ENCODE measurements at regions not wholly inside any gene's neighbourhood (a gene's known extent, or its start where the extent isn't known, plus 50 kb on each side); places are given as distances from the start of the nearest gene placed in this dataset.
A peak's percentile ranks its signal among the peaks of the same experiment; 100 is the strongest.

DNA sequence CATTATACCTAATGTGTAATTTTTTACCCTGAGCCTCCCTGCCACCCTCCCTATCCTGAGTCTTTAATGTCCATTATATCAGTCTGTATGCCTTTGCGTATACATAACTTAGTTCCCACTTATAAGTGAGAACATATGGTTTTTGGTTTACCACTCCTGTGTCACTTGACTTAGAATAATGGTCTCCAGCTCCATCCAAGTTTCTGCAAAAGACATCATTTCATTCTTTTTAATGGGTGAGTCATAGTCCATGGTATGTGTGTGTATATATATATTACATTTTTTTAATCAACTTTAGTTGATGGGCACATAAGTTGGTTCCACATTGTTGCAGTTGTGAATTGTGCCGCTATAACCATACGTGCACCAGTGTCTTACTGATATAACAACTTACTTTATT, 477.1 kb upstream of the NEGR1 start:
- DNase-seq, result no peak

DNA sequence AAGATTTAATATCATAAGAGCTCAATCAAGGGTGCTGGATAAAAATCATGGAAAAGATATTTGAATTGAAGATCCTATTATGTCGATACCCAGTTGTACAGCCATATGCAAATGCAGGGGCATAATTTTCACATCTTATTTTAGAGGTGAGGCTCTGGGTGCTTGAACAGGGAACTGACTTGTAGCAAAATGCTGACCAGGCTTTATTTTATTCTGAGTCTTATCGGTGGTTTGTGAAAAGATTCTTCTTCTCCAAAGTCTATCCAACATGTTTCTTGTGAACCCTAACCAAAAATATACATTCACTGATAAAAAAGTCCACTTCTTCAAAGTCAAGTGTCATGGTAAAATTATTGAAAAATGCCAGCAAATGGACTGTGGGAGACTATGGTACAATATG, 475.5 kb upstream of the NEGR1 start:
- no peak for DNase-seq

DNA sequence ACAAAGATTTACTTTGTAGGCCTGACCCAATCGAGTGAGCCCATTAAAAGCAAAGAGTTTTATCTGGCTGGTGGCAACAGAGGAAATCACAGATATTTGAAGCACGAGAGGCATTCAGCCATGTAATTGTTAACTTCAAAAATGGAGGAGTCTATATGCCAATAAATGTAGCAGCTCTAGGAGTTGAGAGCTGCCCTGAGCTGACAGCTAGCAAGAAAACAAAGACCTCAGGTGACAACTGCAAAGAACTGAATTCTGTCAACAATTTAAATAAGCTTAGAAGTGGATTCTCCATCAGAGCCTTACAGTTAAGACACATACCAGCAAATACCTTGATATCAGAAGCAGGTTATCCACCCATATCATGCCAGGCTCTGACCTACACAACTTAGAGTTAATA, 463.1 kb upstream of the NEGR1 start:
- no peak for DNase-seq

DNA sequence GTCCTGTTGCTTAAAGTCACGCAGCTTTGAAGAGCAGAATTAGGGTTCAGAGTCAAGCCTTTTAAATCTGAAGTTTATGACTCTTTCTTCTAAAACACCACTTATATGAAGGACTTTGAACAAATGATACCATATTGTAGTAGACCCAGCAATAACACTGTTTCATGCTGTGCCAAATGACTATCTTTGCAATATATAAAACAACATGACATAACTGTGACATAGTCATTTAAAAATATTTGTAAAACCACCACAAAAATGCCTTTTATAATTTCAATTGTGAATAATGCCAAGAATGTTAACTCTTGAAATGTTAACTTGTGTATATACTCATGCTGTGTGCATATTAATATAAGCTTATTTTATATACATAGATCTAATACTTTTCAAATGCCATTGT, 452.1 kb upstream of the NEGR1 start:
- no peak for DNase-seq

DNA sequence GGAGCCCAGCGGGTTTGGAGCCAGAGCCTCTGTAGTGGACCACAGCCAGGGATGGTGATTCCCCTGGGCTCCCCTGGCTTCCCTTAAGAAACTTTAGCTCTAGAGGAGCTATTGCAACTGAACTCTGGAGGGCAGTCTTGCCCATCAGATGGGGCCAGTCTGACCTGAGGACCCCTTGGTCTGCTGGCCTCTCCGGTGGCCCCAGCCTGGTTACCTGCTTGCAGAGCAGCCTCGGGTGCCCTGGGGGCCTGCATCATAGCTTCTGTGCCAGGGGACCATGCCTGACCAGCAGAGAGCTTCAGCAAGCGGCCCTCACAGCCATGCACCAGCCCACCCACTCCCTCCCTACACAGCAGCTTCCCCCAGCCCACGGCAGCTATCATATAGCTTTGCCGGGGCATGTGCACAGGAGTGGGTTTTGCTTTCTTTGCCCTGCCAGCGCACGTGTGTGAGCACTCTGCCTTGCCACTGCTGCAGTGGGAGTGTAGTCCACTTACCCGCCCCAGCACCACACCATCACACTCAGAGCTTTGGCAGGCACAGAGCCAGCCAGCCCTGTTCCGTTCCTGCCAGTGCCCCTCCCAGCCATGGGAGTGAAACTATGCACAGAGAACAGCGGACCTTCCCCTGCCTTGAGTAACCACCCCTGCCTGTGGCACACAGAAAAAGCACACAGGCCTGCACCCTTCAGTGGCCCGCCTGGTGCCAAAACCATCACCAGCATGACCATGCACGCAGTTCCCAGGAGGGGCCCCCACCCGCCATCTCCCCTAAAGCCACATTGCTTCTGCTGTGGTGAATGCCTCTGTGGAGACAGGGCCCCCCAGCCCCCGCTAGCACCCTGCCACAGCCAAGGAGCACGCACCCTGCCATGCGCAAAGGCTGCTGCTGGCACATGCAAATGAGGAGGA, 442.9 kb upstream of the NEGR1 start:
- no peak for DNase-seq

DNA sequence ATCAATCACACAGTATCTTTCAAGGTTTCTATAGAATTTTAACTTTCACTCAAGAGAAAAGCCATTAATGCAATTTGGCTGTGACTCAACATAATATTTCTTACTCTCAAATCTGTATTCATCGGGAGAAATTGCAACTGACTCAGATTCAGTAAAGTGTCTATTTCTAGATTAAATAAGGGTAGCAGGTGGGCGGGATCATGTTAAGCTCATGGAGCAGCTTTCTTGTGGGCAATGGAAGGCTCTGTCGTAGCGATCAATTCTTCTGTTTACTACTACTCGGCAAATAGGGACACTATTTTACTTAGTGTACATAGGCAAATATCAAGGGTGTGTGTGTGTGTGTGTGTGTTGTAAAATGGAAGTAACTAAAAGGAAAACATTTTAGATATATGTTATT, 423.6 kb upstream of the NEGR1 start:
- no peak for DNase-seq

DNA sequence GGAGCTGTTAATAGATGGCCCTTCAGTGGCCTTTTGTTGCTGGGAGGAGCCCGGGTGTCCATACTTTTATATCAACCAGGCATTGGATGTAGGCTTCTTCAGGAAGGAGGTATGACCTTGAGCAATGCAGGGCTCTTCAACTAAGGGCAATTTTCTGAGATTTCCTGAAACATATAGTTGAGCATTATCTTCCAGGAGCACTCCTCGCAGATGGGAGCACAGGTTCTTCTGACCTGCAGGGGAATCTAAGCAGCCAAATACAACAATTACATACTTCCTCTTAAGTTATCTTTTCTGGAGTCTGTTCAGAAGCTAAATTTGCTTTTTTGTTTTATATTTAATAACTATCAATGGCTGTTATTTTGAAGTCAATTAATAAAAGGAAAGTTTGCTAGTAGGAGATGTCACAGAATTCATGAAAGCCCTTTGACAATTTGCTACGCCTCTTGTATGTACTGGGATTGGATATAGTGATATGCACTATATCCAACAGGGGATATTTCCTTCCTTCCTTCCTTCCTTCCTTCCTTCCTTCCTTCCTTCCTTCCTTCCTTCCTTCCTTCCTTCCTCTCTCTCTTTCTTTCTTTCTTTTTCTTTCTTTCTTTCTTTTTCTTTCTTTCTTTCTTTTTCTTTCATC, 422.6 kb upstream of the NEGR1 start:
- no peak for DNase-seq

DNA sequence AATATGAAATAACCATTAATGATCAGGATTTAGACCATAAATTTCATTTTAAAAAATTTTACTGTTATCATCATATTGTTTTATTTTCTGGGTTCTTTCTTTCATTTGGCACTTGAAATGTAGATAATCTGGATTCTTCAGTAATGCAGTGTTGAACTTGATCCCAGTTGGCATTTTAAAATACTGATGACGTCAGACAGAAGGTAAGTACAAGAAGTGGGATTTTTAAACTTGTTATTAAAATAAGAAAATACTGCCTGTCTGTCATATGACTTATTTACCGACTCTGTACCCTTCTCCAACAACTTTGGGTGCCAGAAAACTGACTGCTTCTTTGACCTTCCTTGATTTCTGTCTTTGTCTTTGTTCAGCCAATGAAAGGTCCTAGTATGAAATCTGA, 415.1 kb upstream of the NEGR1 start:
- DNase-seq, result no peak

DNA sequence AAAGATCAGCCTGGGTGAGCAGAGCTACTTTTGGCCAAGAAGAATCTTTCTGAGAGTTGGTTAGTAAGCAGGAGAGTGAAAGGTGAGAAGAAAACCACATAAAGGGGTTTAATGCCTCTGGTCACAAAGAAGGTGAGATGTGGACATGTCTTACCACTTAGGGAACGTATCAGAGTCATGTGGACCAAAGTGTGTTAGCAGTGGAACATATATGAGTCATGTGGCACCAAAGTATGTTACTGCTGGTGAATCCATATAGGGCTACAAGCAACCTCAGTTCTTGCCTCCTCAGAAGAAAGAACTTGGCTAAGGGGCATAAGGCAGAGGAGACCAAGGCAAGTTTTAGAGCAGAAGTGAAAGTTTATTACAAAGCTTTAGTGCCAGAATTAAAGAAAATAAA, 411.6 kb upstream of the NEGR1 start:
- DNase-seq, result no peak

DNA sequence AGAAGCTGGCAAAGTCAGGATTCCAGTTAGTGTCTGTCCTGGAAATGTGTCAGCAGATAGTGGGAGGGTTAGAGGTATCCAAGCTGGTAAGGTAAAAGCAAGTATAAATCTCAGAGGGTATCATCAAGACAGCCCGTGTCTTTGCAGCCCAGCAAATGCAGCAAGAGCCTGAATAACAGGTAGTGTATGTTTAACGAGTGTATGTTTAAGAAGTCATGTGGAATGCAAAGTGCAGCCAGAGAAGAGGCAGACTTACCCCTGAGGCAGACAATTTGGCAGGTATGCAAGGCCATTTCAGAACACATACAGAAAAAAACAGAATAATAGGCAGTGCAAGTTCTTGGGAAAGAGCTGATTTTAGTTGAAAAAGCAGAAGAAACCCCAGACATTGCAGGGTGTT, 411.0 kb upstream of the NEGR1 start:
- no peak for DNase-seq

DNA sequence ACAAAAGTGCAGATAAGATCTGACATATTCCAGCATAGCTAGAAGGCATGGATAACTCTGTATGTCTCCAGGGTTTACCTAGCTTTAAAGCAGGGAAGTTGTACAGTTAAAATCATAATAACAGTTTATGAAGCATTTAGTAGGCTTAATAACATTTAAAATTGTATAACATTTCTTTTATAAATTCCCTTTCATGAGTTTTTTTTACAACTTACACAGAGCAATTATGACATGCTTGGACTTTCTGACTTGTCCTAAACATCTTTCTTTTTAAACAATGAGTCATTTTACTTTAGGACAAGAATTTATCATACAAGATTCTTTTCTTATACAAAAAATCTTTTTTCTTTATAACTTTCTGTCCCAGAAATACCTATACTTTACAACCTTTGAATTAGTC, 408.5 kb upstream of the NEGR1 start:
- DNase-seq, result no peak

DNA sequence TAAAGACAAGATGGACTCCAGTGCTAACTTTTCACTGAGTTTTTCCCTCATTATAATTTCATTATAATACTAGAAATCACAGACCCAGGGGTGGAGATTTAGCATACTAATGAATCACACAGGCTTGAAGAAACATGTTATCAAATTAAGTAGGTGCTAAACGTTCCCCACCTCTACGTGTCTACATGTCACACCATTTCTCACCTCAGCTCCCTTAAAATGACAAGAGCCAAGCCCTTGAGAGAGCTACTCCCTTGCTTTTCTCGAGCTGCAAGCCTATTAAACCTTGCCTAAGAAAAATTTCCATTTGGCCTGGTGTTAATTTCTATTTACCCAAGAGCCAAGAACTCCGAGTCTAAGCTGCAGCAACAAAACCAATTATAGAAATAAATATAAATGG, 396.3 kb upstream of the NEGR1 start:
- DNase-seq, result peak; percentile 0

DNA sequence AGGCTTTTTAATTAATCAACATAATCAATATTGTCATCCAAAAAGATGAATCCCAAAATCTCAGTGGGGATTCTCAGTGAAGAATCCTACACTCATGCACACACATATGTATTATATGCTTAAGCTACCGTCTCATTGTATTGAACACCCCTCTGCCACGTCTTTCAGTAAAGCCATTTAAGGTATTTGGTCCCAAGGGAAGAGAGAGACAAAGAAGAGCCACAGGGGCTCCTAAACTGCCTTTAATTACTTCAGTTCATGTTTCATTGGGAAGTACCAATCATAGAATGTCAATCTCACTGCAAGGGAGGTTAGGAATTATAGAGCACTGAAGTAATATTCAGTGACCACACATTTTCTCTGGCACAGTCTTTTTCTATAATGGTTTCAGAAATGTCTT, 388.6 kb upstream of the NEGR1 start:
- DNase-seq, result no peak

DNA sequence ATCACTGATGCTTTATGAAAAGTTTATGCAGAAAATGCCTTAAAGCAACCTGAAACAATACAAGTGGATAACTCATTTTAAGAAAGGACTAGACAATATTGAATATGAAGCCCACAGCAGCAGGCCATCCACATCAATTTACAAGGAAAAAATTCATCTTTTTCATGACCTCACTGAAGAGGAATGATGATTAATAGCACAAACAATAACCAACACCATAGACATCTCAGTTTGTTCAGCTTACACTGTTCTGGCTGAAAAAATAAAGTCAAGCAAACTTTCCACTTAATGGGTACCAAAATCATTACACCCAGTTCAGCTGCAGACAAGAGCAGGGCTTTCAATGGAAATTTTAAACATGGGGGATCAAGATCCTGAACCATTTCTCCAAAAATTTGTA, 380.6 kb upstream of the NEGR1 start:
- no peak for DNase-seq

DNA sequence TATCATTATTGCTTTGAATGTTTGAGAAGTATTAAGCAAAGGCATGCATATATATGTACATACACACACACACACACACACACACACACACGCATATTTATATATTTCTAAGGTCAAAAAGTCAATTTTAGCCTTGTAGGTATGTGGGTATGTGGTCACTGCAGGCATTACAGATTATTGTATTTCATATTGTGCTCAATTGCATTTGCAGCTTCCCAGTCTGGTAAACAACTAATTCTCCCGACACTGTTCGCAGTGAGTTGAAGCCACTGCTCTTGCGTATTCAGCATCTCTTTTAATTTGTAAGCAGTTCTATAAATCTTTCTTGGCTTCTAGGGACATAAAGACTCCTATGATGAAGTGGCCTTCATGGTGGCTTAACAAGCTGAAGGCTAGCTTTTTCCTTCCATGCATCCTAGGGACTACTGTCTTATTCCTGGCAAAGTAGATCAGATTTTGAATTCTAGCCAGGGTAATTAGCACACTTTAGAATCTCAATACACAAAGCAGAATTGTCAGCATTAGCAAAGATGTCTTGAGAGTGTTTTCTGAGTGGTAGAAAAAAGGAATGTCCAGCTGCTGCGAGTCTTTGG, 368.6 kb upstream of the NEGR1 start:
- no peak for DNase-seq

DNA sequence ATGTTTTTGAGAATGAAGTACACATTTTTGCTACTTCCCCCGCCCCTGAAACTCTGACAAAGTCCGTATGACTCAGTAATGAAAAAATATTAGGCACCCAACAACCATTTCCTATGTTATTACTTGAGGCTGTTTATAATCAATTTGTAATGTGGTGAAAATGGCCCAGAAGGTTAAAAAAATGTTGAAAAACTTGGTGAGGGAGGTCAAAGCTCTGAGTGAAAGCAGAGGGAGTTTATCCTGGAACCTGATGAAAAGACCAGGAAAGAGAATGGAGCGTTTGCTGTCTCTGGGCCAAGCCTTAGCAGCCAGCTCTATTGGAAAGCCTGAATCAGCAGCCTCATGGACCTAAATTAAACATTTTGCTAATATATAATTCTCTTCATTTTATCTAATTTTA, 367.7 kb upstream of the NEGR1 start:
- no peak for DNase-seq

DNA sequence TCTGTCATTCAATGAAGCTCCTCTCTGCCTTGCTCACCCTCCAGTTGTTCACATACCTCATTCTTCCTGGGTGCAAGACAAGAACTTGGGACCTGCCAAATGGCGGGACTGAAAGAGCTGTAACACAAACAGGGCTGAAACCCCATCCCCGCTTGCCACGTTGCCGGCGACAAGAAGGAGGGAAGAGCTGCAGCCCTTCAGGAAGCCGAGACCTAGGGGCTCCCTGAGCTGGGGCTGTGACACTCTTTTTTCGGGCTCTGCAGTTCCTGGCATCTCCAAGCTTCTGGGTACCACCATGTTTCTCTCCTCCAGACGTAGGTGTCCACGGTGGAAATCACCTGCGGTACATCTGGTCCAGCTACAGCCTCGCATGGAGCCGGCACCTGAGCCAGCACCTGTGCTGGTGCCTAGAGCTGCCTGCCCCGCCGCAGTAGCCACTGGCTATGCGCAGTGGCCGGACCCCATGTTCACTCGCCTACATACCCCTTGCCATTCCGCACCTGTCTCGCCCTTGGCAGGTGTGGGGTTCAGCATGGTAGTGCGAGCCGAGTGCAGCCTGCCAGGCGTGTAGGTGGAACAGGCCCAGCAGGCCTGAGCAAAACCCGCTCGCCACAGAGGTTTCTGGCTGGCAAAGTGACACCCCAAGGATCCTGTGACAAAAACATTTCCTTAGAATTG, 367.0 kb upstream of the NEGR1 start:
- DNase-seq, result no peak

DNA sequence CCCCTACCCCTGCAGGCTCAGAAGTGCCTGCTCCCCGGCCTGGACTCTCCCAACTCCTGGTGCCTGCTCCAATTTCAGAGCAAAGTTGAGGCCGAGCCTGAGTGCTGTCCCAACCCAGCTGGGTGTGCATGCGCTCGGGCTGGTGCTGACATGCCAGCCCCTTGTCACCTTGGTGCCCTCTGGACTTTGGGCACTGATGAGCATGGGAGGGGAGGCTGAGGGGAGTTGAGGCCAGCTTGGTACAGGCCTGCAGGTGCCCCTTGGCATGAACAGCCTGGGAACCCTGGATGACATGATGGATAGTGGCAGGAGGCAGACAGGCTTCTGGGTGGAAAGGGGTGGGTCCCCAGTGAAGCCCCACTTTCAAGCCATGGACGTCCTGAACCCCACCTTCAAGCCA, 366.1 kb upstream of the NEGR1 start:
- DNase-seq, result no peak

DNA sequence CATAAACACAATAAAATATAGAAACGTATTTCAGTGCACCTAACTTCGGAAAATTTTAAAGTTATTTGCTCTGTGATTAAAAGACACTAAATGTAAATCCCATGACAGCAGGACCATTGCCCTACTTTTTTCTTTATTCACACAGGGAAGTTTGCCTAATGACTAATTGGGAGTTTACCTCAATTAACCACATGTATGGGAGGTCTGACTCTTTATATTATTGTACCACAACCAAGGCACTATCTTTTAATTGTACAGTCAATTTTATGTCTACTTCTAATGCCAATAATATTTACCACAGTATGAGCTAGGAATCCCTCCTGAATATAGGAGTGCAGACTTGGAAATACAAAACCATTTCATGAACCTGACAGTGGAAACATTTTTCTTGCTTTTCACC, 360.8 kb upstream of the NEGR1 start:
- DNase-seq, result no peak

DNA sequence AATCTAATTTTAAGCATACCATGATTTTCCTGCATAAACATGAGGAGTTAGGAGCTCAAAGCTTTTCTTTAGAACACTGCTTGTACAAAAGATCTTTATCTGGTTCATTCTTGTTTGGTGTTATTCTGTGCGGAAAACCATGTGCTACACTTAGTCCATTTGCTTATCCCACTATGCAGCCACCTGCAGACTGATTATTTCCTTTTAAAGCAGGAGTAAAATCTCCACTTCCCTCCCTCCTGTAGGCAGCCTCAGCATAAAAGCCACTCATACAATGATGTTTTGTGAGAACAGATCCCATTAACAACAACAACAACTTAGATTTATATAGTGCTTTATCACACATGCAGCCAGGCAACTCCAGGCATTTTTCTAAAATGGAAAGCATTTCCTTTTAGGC, 355.3 kb upstream of the NEGR1 start:
- no peak for DNase-seq

DNA sequence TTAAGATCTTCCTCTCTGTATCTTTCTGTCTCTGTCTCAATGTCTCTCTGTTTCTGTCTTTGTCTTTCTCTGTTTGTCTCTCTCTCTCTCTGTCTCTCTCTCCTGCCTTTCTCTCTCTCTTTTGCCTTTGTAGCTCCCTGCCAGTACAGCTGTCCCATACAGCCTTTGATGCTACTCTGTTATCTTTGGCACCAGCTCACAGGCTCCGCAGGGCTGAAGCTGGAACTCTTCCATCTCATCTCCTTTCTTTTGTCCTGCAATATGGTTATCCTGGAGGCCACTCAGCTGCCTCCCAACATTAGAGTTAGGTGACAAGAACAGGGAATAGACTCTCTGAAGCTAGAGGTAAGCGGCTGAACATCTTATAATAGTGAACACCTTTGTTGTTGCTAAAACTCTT, 354.3 kb upstream of the NEGR1 start:
- peak; percentile 83 for DNase-seq

DNA sequence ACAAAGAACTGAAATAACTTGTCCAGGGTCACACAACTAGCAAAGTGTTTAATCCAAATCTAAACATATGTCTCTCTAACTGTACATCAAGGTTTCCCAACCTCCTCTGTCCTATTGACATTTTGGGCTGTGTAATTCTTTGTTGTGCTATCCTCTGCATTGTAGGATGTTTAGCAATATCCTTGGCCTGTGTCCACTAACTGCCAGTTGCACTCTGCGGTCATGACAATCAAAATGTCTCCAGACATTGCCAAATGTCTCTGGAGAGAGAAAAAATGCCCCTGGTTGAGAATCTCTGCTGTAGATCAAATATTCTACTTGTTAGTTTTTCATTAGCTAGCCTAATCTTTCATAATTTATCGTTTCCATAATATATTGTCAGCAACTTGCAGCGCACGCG, 353.4 kb upstream of the NEGR1 start:
- DNase-seq, result no peak

DNA sequence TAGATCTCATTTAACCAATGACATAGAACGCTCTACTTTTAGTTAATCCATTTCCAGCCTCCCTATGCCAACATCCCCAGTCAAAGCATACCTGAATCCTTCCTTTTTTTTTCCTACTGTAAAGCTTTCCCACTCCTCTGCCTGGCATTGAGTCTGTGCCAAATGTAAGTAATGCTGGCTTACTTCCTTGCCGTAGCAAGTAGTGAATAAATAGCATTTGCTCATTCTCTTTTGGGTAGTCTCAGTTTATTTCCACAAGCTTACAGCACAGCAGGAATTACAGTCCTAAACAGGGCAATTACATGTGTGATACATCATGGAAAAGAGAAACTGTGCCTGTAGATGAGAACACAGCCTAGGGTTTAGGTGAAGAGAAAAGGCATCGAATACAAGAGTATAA, 352.6 kb upstream of the NEGR1 start:
- peak; percentile 13 for DNase-seq

DNA sequence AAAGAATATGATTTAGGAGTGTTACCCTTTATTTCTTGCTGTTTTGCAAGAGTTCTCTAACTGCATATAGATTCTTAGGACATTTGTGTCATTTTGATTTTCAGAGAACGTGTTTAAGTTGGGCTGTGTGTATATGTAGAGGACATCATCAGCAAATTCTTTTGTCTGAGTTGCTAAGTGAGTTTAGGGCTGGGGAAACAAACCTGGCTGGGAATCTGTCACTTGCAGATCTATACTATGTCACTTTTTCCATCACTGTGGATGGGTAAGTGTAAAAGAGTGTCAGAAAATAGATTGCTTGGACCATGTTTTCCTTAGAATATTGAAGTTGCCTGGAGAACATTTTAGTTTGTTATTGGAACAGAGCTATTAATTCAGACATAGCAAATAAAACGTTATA, 349.1 kb upstream of the NEGR1 start:
- DNase-seq, result no peak

Data from NCI-H1092 (cell line).